Spleen (tissue), 7 donors: ENCODE measurements at regions not wholly inside any gene's neighbourhood (a gene's known extent, or its start where the extent isn't known, plus 50 kb on each side); places are given as distances from the start of the nearest gene placed in this dataset.
"Not testable (repeated sequence)": the region's sequence is repeated elsewhere in the genome, so short reads cannot be mapped to it uniquely, and the experiment has no call there.

Source experiments
- CTCF ChIP-seq, 11 experiments: fragments of 200-600 bp in 7 of 11; fragments of 450-650 bp in 4 of 11; sonication (generic) in 4 of 11; IDR thresholded peaks in 8 of 11; conservative IDR thresholded peaks in 3 of 11; 1 replicate in 7 of 11; 2 replicates in 4 of 11; pipeline versions ENCODE4 v1.4.0 to v1.8.0; 2016 to 2021; ENCODE audit warnings: antibody characterized with exemption in 11 of 11, inconsistent platforms in 4 of 11, mild to moderate bottlenecking in 1 of 11
- POLR2AphosphoS5 ChIP-seq, 3 donors: sonication (generic); formaldehyde crosslinking; IDR thresholded peaks; one replicate each; pipeline ENCODE4 v1.5.1; 2017; ENCODE audit warnings: antibody characterized with exemption in 3 of 3
- donor health status: DM: no; HTN: no; CAD: no; lungs with moderate emphysema.
- donor health status: DM: no; HTN: no; CAD: no.
- donor health status: DM: no; HTN: no; CAD: no.

GRCh38 chr20:26187329-26187728 lies 490.7 kb upstream of the ZNF337 start:
- not testable (repeated sequence) for TF ChIP-seq CTCF (IDR thresholded peaks at IDR 0.05 in 8 of 11, conservative IDR thresholded peaks at IDR 0.05 in 3 of 11); POLR2AphosphoS5 (IDR thresholded peaks at IDR 0.05)
